GM12801 (cell line): ENCODE measurements at regions not wholly inside any gene's neighbourhood (a gene's known extent, or its start where the extent isn't known, plus 50 kb on each side); places are given as distances from the start of the nearest gene placed in this dataset.

Experiments
- TF ChIP-seq, protein P1 (sequence below): IDR thresholded peaks from one replicate; pipeline ENCODE4 v1.5.1; 2011; ENCODE audit warnings: control low read depth; ENCODE audit not compliant: insufficient read length; ENCODE audit errors: extremely low read depth

DNA sequence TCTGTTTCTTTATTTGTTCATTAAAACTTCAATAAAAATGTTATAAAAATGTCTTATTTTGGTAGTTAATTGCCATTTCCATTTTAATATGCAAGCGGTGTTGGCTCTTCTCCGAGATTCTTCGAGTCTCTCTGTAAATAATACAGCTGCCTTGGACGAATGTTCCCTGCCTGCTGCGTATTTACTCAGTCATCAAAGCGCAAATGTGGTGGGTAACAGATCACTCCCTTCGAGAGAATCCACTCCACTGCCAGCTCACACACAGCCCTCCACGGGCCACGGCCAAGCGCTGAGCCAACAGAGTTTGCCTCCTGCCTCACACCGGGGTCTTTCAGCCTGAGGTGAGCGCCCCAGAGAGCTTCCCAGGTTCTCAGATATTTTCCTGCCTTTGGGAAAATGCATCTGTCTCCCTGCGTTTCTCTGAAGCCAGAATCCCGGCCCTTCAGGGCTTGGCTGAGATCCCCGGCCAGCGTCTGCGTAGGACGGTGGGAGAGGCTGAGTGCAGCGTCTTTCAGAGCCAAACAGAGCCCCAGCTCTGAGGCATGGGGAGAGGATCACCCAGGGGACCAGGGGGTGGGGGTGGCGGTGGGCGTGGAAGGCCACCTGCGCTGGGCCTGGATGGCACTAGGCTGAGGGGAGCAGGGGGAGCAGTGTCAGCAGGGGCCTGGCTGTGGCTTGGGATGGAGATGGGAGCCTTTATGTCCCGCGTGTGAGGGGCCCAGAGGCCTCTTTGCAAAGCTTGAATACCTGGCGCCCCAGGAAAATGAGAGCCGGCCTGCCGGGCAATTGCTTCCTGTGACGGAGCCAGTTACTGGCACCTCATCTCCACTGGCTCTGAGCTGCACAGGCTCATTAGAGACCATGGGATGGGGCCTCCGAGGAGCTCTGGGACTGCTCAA is 248.7 kb downstream of the RBFOX3 start:
- TF ChIP-seq, protein P1, sequence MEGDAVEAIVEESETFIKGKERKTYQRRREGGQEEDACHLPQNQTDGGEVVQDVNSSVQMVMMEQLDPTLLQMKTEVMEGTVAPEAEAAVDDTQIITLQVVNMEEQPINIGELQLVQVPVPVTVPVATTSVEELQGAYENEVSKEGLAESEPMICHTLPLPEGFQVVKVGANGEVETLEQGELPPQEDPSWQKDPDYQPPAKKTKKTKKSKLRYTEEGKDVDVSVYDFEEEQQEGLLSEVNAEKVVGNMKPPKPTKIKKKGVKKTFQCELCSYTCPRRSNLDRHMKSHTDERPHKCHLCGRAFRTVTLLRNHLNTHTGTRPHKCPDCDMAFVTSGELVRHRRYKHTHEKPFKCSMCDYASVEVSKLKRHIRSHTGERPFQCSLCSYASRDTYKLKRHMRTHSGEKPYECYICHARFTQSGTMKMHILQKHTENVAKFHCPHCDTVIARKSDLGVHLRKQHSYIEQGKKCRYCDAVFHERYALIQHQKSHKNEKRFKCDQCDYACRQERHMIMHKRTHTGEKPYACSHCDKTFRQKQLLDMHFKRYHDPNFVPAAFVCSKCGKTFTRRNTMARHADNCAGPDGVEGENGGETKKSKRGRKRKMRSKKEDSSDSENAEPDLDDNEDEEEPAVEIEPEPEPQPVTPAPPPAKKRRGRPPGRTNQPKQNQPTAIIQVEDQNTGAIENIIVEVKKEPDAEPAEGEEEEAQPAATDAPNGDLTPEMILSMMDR, result no peak

DNA sequence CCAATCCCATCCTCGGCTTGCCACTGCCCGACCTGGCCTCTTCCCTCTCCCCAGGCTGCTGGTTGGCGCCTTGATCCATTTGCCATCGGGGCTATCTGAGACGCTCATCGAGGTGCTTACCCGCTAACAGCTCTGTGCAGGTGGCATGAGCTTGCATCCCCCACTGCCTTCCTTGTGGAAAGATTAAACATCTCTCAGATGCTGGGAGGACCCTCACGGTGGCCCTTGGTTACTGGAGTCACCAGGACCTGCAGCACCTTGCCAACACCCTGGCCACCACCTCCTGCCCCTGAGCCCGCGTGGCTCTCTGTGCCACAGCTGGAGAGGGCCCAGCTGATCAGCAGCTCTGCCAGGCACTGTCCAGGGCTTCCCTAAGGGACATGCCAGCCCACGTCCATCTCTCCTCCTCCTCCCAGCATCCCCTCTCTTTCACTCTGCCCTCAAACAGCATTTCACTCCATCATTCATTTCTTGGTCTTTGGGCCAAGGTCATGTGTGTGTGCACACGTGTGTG is 249.6 kb downstream of the RBFOX3 start:
- TF ChIP-seq, protein P1, result no peak

DNA sequence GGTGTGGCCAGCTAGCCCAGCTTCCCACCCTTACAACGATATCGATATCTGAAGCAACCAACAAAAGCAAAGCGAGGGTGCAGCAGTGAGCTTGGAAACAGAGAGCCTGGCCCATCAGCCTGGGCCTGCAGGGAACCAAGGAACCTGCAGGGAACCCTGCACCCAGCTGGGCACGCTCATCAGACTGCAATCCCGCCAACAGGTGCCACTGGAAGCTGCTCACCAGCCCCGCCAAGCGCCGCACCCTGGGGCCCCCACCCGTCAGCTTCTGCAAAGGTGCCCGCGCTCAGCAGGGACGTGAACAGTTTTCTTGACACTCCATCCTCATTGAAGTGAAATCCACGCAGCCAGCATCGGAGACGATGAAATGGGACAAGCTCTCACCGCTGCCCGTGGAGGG is 250.7 kb downstream of the RBFOX3 start:
- TF ChIP-seq, protein P1, result no peak

DNA sequence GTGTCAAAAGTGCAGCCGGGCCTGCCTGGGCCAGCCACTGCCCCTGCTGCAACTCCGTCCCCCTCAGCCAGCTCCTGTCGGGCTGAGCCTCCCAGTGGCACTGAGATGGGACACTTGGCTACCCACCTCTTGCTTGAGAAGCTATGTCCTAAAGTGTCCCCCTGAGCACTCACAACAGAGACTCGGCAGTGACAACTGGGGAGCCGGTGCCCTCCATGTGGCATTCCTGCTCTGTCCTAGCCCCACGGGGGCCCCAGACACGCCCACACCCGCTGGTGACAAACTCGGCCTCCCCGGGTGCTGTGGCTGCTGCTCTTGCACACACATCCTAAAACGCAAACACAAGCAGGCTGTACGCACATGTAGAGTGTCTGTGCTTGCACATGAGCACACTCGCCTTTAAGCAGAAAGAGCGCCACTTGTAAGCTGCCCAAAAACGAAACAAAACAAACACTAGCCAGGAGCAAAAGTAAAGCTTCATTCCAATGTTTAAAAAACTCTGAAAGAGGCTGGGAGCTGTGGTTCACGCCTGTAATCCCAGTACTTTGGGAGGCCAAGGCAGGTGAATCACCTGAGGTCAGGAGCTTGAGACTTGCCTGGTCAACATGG is 253.9 kb downstream of the RBFOX3 start:
- TF ChIP-seq, protein P1, result no peak

DNA sequence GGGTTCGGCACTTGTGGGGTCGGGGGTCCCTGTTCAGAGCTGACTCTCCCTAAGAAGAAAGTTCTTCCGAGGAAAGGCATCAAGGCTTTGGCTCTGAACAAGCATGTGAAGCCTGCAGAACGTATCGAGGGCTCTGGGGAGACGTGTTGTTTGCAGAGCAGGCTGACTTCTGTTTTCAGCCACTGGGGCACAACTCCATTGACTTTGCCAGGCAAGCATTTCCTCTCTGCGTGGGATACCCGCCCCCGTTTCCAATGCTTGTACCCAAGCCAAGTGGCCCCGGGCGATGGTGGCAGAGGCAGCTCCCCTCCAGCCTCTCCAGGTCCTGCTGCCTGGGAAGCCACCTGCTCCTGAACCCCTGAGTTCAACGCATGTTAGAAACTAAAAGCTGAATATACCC is 255.7 kb downstream of the RBFOX3 start:
- TF ChIP-seq, protein P1, result no peak

DNA sequence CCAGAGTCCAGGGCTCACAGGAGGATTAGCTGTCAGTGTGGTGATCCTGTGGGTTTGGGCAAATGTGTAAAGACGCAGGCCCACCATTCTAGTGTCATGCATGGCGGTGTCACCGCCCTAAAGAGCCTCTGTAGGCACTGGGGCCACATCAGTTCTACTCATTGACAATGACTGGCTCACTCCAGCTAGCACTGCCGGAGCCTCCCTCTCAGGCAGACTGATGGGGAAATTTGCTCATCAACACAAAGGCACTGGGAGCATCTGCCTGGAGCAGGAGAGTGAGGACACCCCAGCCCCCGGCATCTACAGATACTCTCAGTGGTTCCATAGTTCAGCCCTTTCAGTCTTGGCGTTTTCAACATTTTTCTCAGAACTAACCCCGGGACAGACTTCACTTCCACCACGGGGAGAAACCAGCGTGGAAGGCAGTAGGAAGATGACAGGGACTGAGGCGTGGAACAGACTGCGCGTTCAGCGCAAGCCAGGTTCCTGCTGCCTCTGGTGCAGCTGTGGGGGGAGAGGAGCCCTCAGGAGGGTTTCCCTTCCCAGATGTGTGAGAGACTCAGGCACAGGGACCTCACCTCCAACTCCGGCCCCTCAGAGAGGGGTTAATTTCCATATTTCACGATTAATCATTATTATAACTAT is 256.6 kb downstream of the RBFOX3 start:
- TF ChIP-seq, protein P1, result no peak

DNA sequence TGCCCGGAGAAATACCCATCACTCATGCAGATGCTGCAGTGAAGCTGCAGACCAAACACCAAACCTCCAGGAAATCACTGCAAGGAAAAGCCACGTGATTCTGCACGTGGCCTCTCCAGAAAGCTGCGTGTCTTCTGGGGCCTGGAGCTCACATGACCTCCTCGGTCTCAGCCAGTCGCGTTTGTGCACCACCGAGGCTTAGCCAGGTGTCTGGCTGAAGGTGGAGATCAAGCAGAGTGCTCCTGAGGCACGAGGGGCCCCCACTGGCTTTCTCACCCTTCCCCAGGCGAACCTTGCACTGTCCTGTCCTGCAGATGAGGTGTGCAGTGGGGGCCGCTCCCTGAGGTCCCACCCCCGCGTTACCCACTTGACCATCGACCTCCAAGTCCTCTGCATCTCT is 257.3 kb downstream of the RBFOX3 start:
- TF ChIP-seq, protein P1, result no peak
